Stimulated activated CD4-positive, alpha-beta T cell treated with anti-CD3 and anti-CD28 coated beads, TNF-alpha, amount 100 ng/mL, for 4 hours (primary cell): ENCODE measurements at regions not wholly inside any gene's neighbourhood (a gene's known extent, or its start where the extent isn't known, plus 50 kb on each side); places are given as distances from the start of the nearest gene placed in this dataset.
"Not testable (repeated sequence)": the region's sequence is repeated elsewhere in the genome, so short reads cannot be mapped to it uniquely, and the experiment has no call there.

Source experiments
- DNase-seq, 3 experiments: peaks; one replicate each; pipeline ENCODE4 v3.0.0-alpha.2; 2020; ENCODE audit warnings: low read depth in 3 of 3

DNA sequence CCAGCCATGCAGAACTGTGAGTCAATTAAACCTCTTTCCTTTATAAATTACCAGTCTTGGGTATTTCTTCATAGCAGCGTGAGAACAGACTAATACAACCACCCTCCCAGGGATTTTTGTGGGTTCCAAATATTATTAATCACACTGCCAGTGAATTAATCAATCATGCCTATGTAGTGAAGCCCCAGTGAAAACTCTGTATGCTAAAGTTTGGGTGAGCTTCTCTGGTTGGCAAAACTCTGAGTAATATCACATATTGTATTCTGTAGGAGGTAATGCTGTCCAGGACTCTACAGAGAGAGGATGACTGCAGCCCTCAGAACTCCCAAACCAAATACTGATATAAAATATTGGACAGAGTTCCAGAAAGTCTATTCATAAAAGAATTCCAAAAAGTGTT lies 216.9 kb downstream of the RPAP3 start:
- DNase-seq, result no peak

DNA sequence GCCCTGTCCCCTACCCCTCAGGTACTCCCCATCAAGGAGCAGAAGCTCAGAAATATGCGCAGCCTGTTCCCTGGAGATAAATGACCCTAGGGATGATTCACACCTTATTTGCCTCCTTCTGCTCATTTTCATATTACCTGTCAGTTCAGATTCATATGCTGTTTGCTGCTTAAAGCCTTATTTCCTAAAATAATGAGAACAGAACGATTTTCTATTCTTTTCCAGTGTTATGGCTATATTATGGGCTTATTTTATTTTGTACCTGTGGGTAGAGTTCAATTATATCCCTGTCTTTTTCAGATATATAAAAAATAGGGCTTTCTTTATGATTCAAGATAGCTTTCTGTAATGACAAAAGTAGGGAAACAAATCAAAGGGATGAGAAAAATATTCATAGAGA lies 224.8 kb downstream of the RPAP3 start:
- no peak for DNase-seq

DNA sequence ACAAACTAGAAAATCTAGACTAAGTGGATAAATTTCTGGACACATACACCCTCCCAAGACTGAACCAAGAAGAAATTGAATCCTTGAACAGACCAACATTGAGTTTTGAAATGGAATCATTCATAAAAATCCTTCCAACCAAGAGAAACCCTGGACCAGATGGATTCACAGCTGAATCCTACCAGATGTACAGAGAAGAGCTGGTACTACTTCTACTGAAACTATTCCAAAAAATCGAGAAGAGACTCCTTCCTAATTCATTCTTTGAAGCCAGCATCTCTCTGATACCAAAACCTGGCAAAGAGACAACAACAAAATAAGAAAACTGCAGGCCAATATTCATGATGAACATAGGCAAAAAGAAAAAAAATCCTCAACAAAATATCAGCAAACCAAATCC lies 227.4 kb downstream of the RPAP3 start:
- no peak for DNase-seq

DNA sequence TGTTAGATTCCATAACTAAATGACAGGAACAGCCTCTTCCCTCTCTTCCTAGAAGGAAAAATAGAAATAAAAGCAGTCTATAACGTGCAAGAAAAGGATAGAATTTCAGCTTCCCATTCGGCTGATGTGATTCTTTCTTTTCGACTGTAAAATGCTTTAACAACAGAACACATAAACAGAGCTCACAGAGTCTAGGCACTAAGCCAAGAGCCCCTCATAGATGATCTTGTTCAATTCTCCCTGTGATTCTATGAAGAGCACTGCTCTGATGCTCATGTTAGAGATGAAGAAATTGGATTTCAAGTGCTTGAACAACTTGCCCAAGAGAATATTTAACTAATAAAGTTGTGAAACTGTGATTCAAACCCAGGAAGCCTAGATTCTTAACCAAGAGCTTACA lies 232.7 kb downstream of the RPAP3 start:
- DNase-seq, result no peak

DNA sequence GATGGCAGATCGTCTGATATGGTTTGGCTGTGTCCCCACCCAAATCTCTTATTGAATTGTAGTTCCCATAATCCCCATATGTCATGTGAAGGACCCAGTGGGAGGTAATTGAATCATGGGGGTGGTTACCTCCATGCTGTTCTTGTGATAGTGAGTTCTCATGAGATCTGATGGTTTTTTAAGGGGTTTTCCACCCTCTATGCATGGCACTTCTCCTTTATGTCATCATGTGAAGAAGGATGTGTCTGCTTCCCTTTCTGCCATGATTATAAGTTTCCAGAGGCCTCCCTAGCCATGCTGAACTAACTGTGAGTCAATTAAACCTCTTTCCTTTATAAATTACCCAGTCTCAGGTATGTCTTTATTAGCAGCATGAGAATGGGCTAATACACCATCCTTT lies 235.5 kb downstream of the RPAP3 start:
- not testable (repeated sequence) for DNase-seq

DNA sequence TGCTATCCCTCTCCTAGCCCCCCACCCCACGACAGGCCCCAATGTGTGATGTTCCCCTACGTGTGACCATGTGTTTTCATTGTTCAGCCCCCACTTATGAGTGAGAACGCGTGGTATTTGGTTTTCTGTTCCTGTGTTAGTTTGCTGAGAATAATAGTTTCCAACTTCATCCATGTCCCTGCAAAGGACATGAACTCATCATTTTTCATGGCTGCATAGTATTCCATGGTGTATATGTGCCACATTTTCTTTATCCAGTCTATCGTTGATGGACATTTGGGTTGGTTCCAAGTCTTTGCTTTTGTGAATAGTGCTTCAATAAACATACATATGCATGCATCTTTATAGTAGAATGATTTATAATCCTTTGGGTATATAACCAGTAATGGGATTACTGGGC lies 241.9 kb downstream of the RPAP3 start:
- not testable (repeated sequence) for DNase-seq

DNA sequence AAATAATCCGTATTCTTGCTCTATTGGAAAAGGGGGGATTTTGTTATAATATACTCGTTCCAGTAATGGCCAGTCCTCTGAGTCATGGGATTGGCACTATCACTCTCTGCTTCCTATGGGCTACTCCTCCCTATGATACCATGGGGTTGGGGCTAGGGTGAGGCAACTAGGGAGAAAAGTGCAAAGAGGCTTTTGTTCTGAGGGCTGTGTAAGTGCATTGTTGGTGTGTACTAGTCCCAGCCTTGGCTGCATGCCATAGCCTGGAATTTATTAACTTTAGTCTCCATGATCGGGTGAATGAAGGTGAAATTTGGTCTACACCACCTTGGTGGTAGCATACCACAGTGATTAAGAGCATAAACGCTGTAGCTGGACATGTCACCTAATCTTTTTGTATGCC lies 247.6 kb downstream of the RPAP3 start:
- DNase-seq, result no peak

DNA sequence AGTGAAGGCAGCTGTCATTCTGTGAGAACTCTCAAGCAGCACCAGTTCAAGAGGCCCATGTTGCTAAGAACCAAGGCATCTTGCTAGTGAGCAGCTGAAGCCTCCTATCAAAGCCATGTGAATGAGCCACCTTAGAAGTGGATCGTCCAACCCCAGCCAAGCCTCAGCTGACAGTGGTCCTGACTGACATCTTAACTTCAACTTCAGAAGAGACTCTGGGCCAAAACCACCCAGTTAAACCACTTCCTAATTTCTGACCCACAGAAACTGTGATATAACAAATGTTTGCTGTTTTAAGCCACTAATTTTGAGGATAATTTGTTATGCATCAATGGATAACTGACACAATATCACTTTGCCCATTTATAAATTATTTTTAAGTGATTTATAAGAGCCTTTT lies 256.0 kb downstream of the RPAP3 start:
- no peak for DNase-seq

DNA sequence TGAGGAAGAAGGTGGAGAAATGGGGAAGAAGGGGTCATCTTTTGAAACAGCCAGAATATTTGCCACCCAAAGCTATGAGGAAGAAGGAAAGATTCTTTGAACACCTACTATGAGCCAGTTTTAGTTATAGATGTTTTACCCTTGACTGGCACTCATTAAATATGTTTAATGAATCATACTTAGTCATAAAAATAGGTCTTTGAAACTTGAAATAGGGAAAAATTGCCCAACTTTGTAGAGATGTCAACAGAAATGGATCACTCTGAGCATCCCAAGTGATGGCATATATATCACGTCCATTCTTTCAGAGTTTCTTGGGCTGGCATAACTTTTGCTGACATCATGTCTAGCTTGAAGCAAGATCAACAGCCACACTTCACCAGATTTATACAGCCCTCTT lies 263.5 kb downstream of the RPAP3 start:
- DNase-seq, result no peak

DNA sequence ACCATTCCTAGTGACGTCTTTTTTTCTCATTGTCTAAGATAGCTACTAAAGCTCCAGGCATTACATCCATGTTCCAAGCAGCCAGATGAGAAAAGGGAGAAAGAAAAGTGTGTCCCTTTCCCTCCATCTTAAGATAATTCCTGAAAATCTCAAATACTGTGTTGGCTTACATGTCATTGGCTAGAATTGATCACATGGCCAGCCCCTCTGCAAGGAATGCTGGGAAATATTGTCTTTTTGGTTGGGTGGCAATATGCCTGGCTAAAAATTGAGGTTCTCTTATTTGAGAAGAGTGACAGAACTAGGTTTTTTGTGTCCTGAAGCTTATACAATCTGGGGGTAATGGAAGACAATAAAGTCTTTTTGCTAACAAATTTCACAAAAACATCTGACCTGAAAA lies 264.3 kb downstream of the RPAP3 start:
- DNase-seq, result no peak

DNA sequence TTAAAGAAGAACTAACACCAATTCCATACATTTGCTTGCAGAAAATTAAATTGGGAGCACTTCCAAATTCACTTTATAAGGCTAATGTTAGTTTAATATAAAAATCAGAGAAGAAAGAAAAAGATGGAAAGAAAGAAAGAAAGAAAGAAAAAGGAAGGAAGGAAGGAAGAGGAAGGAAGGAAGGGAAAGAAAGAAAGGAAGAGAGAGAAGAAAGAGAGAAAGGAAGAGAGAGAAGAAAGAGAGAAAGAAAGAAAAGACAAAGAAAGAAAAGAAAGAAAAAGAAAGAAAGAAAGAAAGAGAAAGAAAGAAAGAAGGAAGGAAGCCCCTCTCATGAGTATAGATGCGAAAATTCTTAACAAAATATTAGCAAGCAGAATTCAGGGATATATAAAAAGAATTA lies 267.7 kb downstream of the RPAP3 start:
- no peak for DNase-seq

DNA sequence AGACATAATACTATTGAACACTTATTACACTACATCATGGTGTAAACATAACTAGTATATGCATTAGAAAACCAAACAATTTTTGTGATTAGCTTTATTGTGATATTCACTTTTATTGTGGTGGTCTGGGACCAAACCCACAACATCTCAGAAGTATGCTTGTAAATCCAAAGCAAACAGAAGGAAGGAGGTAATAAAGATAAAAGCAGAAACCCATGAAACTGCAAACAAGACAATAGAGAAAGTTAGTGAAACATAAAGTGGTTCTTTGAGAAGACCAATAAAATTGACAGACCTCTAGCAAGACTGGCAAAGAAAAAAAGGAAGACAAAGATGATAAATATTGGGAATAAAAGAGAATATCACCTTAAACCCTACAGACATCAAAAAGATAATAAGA lies 268.3 kb downstream of the RPAP3 start:
- no peak for DNase-seq

DNA sequence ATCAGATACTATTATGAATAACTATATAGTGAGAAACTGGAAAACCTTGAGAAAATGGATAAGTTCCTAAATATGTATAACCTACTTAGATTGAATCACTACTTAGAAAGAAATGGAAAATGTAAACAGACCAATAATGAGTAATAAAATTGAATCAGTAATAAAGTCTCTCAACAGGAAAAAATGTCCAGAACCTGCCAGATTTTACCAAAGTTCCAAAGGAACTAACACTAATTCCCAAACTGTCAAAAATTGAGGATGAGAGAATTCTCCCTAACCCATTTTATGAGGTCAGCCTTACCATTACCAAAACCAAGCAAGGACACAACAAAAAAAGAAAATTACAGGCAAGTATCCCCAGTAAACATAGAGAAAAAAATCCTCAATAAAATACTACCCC lies 272.0 kb downstream of the RPAP3 start:
- no peak for DNase-seq

DNA sequence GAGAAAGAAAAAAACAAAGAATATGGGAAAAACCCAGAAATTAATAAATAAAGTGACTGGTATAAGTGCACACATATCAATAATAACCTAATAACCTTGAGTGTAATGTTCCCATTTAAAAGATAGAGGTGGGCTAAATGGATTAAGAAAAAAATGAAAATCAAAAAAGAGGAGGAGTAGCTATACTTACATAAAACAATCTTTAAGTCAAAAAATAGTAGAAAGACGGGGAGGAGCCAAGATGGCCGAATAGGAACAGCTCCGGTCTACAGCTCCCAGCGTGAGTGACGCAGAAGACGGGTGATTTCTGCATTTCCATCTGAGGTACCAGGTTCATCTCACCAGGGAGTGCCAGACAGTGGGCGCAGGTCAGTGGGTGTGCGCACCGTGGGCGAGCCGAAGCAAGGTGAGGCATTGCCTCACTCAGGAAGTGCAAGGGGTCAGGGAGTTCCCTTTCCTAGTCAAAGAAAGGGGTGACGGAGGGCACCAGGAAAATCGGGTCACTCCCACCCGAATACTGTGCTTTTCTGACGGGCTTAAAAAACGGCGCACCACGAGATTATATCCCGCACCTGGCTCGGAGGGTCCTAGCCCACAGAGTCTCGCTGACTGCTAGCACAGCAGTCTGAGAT lies 279.0 kb downstream of the RPAP3 start:
- DNase-seq, result peak in 2 of 3 experiments; percentile 16 to 28

DNA sequence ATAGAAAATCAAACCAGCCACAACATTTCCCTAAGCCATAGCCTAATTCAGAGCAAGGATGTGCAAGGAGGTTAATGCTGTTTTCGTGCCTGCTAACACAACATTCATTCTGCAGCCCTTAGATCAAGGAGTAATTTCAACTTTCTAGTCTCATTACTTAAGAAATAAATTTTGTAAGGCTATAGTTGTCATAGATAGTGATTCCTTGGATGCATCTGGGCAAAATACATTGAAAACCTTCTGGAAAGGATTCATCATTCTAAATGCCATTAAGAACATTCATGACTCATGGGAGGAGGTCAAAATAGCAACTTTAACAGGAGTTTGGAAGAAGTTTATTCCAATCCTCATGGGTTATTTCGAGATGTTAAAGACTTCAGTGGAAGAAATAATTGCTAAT lies 283.2 kb downstream of the RPAP3 start:
- DNase-seq, result no peak

DNA sequence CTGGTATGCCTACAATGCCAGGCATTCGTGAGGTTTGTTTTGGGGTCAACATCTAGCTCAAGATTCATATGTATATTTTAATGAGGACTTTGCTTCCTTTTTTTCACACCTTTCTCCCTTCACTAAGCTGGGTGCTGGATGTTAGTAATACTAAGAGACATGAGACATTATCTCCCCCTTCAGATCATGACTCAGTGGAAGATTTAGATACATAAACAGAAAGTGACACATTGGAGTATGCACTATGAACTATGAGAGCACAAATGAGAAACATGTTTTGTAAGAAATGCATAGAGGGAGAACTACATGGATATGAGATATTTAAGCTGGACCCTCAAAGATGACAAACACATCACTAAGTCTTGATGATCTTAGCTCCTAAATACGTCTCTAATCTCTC lies 286.3 kb downstream of the RPAP3 start:
- no peak for DNase-seq

DNA sequence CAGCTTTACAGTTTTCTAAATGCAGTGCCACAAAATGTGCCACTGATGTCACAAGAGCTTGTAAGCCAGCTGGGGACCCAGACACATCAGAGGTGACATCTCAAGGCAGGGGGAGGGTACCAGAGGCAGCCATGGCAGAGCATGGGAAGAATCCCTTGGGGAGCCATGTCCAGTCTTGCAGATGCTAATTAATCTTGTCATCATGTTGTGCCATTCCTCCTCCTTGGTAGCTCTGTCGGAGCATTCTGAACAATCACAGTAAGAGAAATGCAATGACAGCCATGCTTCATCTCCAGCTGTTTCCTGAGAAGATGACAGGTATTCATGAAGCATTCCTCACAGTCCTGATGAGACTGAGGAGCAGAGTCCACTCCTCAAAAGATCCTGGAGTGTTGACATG lies 287.9 kb downstream of the RPAP3 start:
- no peak for DNase-seq

DNA sequence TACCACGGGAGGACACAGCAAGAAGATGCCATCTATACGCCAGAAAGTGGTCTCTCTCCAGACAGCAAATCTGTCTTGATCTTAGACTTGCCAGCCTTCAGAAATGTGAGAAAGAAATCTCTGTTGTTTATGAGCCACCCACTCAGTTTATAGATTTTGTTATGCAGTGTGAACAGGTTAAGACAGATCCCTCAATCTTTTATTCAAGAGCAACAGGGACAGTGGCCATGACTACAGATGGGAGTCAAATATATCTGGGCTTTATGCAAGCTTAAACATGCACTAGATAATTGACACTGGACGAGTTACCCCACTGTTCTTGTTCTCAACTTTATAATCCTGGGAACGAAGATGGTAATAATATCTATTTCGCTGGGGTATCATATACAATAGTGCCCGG lies 288.7 kb downstream of the RPAP3 start:
- no peak for DNase-seq

DNA sequence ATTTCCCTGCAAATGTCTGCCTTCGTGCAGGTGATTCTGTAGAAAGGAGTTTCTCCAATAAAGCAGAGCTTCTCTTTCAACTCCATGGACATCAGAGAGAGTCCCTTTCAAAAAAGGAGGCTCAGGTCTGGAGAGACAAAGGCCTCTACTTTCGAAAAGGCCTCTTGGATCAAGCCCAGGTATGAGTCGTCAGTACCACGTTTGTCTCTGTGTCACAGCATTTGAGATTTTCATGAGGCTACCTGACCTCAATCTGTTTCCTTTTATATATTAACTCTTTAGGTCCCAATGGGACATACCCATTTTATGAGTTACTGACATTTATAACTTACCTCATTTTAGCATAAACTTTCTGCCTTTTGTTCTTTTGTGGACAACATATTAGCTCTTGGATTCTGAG lies 290.8 kb downstream of the RPAP3 start:
- no peak for DNase-seq

DNA sequence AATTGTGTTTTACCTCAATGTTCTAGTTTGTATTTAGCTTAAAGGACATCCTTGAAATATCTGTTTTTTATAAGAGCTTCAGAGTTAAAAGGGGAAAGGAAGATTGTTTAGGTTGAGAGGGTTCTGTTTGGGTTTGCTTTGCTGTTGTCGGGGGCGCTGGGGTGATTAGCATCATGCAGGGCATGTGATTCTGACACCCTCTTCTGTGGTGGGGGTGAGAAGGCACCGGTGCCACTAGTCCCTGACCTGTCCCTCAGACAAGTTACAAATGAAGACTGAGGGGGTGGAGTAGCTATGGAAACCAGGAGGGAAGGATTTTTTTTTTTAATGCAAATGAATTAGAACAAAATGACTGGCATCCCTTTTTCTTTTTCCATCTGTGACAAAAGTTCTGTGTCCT lies 291.3 kb downstream of the RPAP3 start:
- DNase-seq, result no peak

DNA sequence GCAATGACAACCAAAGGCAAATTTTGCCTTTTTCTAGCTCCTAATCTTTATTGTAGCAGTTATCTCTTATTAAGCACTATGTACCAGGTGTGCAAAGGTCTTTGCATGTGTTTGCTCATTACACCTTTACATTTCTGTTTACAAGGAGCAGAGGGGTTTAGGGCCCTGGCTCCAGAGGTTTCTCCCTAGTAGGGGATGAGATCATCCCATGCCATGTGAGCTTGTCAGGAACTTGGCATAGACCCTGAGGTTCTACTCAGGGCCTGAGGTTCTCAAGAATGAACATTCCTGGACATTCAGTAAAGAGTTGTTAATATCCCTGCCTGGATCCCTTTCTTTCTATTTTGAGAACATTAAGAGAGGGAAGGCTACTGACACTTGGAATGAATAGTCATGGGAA lies 292.0 kb downstream of the RPAP3 start:
- DNase-seq, result no peak

DNA sequence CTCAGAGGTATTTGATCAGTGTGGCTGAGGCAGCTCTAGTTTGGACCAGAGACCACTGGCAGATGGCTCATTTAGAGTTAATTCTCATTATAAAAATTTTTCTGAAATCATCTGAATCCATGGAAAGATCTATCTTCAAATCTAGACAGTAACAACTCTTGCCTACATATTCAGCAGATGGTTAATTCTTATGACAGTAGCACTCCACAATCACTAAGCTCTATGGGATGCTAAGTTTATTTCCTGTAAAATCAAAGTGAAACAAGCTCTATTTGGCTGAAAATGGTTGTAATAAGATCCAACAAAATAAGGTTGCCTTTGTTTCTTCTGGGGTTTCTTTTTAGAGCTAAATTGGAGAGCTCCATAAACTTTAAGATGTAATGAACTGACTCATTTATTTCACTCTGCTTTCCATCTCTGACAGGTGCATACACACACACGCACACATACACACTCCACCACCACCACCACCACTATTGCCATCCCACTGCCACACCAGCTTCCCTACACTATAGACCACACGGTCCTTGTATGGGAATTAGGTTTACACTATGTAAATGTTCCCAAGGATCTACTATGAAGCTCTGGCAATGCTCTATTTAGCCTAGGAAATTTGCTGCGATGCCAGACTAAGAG lies 293.1 kb downstream of the RPAP3 start:
- no peak for DNase-seq

DNA sequence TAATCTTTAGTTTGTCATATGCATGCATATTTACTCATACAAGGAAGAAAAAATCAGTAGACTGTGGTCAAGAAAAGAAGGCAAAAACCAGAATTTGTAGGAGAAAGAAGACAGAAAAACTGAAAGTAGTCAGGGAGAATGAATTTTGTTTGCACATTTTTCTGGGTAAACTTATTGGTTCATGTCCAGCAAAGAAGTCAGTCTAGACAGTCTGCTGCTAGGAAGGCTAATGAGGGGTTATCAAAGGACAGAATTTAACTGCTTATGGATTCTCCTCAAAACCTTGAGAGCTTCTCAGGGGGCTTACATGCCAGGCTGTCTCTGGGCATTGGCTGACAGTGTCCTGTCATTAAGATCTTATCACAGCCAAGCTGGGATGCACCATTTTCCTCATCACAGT lies 293.9 kb downstream of the RPAP3 start:
- no peak for DNase-seq

DNA sequence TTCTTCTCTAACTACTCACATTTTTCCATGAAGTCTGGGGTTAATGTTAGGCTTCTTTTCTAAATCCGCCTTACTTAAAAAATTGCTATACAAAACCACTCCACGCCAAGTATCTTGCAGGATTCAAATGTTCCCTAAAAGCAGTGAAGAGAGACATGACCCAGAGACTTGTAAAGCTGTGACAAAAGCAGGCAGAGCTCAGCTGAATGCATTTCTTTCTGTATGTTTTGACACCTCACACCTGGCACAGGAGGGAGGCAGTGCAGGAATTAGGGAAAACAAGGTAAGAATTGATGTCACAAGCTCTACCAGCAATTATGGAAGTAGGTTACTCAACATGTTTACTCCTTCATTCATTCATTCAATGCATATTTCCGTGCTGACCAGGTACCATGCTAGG lies 295.0 kb downstream of the RPAP3 start:
- DNase-seq, result no peak
